HG03439 (cell line): ENCODE measurements at regions not wholly inside any gene's neighbourhood (a gene's known extent, or its start where the extent isn't known, plus 50 kb on each side); places are given as distances from the start of the nearest gene placed in this dataset.

Experiments
- ATAC-seq: cut with Tn5 transposase; IDR thresholded peaks from one replicate; pipeline ENCODE4 v1.9.1; 2021; ENCODE audit warnings: mild to moderate bottlenecking, moderate library complexity; ENCODE audit not compliant: unreplicated experiment

DNA sequence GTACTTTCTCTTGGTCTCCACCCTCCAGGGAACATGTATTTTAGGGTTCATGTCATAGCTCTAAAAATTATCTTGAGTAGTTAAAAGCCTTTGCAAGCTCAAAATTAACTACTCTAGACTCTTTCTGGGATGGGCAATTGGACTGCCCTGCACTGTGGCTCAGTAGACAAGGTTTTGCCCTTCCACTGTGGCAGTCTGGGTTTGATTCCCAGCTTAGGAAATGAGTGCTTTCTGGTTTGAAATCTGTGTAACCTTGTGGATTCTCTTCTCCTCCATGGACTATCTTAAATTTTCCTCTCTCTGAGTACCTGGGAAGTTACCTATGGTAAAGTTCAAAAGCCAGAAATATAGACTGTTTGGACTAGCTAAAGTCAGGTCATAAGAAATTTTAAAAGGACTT lies 94.6 kb upstream of the UST start:
- no peak for ATAC-seq

DNA sequence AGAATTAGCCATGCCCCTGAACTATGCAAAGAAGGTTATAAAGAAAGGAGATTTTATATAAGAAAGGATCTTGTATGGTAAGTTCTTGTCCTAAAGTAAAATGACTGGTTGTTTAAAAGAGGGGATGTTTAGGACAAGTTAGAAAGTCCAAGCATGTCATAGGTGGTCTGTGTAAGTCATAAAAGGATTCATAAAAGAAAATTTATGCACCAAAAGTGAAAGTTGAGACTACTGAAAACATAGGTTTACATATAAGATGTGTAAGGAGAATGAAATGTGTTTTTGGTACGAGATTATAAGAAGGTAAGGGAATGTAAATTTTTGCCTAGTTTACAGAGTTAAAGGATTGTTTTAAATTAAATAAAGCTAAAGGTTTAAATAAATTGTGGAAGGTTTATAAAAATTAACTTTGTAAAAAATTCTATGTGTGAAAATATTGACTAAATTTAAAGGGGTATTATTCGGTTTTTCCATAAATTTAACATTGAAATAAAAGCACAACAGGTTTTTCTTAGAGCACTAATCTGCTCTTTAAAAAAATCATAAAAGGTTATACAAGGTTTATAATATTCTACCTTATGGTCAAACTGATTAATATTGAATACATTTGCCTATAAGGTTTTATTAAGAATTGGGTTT lies 93.6 kb upstream of the UST start:
- ATAC-seq, result no peak

DNA sequence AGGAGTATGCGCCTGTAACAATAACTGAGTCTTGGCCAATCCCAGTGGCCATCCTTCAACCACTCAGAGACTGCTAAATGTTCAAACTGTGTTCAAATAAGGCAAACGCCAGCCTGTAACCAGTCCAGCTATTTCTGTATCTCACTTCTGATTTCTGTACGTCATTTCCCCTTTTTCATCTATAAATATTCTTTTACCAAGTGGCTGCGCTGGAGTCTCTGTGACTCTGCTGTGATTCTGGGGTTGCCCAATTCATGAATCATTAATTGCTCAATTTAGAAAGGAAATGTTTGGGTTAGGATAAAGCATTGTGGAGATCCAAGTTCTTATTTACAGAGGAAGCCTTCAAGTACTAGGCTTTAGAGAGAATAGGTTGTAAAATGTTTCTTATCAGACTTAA lies 89.8 kb upstream of the UST start:
- no peak for ATAC-seq

DNA sequence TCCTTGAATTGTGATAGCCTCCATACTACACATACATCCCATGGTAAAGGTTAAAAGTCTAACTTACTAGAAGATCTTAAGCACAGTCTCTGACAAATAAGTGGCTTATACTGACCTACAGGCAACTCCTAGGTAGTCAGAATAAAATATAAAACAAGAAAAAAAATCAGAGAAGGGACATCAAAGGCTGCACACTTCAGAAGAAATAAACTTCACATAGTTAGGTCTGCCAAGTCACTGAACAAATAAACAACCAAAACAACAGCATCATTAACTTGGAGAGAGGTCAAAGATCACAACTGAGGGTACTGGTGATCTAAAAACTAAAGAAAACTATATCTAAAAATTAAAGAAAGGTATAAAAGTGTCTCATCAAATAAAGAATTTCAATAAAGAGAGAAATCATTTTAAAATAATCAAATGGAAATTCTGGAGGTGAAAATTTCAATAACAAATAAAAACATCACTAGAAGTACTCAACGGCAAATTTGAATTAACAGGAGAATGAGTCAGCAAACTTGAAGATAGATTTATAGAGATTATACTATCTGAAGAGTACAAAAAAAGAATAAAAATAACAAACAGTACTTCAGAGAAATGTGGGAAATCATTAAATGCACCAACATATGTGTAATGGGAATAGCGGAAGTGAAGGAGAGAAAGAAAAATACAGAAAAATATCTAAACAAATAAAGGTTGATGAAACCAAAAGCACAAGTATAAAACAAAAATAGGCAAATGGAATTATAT lies 88.0 kb upstream of the UST start:
- ATAC-seq, result no peak

DNA sequence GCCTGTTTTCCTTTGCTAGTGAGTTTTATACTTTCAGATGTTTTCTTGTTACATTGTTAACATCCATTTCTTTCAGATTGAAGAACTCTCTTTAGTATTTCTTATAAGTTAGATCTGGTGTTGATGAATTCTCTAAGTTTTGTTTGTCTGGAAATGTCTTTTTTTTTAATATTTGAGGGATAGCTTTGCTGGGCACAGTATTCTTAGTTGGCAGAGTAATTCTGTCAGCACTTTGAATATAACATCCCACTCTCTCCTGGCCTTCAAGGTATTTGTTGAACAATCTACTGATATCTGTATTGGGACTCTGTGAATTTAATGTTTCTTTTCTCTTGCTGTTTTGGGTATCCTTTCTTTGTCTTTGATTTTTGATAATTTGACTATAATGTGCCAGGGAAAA lies 79.4 kb upstream of the UST start:
- ATAC-seq, result no peak

DNA sequence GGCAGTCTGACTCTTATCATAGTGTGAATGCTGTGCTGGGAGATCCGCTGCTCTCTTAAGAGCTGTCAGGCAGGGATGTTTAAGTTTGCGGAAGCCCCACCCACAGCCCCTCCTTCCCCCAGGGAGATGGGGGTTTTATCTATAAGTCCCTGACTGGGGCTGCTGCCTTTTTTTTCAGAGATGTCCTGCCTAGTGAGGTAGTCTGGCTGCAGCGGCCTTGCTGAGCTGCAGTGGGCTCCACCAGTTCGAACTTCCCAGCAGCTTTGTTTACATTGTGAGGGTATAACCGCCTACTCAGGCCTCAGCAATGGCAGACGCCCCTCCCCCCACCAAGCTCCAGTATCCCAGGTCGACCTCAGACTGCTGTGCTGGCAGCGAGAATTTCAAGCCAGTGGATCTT lies 75.7 kb upstream of the UST start:
- no peak for ATAC-seq

DNA sequence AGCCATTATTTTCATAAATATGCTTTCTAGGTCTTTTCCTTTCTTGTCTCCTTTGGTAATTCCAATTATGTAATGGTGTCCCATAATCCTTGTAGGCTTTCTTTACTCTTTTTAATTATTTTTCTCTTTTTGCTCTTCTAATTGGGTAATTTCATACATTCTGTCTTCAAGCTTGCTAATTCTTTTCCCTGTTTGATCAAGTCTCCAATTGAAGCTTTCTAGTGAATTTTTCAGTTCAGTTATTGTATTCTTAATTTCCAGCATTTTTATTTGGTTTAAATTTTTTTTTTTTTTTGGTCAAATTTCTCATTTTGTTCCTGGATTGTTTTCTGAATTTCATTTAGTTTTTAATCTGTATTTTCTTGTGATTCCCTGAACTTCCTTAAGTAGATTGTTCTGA lies 74.9 kb upstream of the UST start:
- ATAC-seq, result no peak

DNA sequence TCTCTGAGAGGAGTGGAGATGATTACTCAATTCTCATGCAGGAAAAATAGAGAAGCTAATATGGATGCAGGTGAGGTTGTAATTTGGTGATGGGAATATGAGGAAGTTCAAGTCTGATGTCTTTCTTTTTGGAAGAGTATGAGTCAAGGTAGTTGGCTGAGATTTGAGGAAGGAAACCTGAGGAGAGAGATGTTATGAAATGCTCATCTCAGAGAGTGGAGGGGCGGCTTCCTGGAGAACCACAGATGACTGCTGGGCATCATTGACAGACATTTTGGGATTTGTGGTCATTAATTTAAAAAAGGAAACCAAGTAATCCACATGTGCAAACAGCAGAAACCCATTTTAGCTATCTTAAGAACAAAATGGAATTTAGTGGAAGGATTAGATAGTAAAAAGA lies 72.5 kb upstream of the UST start:
- ATAC-seq, result no peak

DNA sequence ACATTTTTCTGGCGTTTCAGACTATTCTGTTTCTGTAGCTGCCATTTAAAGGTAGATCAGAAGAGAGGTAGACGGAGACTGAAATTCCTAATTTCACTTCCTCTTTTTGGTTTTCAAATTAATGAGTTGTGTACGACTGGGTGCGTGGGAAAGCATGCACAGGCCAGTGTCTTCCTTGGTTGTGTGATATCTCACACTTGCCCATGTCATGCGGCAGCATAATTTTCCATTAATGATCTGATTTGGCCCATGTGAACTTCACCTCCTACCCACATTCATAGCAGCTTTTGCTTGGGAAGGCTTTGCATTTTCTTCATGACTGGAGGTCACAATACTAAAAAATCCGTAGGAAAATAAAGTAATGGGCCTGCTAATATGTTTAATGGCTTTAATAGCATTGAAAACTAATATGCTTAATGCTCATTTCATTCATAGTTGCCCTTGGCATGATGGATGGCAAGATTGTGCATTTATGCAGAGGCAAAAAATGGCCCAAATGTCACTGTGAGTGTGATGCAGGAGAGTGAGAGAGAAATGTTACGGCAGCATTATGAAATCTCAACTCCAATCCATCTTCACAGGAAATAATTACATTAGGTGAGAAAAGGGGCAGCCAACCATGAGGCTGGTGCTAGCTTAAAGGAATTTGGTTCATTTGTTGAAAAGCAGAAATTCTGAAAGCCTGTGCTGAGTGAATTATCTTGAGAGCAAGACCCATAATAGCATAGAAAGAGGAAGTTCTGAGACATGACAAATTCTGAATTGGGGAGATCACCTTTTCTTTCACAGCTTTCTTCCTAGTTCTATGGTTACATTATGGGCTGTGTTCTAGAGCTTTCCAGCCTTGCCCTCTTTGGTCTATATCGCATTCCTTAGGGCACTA lies 69.0 kb upstream of the UST start:
- ATAC-seq, result peak; percentile 82

DNA sequence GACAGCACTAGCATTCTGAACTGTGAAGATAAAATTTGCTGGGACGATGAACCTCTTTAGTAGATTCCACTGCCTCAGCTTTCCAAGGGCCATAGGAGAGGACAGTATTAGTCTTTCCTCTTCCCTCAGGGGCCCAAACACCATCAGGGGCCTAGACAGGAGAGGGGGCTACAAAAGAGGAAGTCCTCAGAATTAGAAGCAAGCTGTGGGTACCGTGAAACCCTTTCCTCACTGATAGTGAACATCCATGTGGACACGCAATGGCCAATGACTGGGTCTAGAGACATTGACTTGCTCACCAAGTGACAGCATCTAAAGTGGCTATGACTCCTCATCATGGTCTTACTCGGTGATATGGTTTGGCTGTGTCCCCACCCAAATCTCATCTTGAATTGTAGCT lies 68.1 kb upstream of the UST start:
- no peak for ATAC-seq

DNA sequence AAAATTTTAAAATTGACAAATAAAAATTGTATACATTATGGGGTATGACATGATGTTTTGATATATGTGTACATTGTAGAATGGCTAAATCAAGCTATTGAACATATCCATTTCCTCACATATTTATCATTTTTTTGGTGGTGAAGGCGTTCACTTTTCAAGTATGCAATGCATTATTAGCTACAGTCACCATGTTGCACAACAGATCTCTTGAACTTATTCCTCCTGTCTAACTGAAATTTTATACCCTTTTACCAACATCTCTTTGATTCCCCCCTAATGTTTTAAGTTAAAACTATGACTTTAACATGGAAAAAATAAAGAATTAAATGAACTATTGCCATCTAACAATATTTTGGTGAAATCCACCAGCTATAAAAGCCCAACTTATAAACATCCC lies 65.2 kb upstream of the UST start:
- no peak for ATAC-seq

DNA sequence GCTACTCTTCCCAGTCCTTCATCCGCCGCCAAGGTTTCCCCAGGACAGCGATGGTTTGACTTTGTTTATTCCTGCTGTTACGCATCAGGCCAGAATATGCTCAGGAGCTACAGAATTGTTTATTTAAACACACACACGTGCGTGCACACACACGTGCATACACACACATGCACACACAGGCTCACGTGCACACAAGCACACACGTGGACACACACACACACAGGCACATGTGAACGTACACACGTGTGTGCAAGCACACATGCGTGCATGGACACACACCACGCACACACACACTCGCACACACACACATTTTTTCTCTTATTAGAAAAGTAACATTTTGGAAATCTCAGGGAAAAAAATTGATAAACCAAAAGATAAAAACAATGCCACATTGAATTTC lies 64.6 kb upstream of the UST start:
- no peak for ATAC-seq

DNA sequence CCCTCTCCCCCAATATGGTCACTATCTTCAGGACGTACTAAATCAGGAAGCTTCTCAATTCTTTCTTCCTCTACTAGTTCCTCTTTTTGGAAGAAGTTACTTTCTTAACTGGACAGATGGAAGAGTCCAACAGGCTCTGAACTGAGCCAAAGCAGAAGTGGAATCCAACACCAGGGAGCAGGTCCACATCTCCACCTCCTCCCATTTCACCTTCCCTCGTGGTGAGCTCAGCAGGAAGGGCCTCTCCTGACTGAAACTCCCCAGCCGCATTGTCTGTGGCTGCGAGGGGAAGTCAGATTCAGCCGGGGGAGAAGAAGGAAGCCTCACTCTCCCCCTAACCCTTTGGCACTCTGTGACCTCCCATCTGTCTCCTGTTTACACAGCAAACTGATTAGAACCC lies 63.8 kb upstream of the UST start:
- no peak for ATAC-seq

DNA sequence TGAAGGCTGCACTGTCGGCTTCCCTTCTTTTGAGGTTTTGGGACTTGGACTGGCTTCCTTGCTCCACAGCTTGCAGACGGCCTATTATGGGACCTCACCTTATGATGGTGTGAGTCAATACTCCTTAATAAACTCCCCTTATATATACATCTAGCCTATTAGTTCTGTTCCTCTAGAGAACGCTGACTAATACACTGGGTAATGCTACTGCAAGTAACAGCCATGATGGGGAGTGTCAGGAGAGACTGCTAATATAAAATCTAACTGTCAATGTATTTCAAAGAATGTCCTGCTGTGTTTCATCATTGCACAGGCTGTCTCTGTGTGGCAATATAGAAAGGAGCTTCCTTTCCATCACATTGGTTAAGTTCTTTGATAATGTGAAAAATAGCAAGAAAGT lies 57.7 kb upstream of the UST start:
- ATAC-seq, result no peak

DNA sequence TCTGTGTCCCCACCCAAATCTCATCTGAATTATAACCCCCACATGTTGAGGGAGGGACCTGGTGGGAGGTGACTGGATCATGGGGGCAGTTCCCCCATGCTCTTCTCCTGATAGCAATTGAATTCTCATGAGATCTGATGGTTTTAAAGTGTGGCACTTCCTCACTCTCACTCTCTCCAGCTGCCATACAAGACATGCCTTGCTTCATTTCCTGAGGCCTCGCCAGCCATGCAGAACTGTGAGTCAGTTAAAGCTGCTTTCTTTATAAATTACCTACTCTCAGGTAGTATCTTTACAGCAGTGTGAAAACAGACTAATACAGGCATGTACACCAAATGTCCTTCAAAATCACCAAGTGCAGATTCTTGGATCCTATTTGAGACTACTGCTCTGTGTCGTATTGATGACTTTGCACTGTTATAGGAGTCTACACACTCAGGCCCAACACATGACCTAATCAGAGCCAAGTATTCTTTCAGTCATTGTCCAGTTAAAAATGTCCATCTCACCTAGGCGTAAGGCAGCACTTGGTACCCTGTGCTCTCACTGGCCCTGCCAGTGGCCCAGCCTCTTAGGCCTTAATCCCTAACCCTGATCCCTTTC lies 52.8 kb upstream of the UST start:
- no peak for ATAC-seq
